Right lobe of liver (tissue), 4 donors: ENCODE measurements at regions not wholly inside any gene's neighbourhood (a gene's known extent, or its start where the extent isn't known, plus 50 kb on each side); places are given as distances from the start of the nearest gene placed in this dataset.

Source experiments
- CTCF ChIP-seq, 4 donors: fragments of 200-600 bp in 3 of 4; fragments of 450-650 bp in 1 of 4; IDR thresholded peaks; one replicate each; pipeline versions ENCODE4 v1.5.1 to v1.8.0; 2016 to 2022; ENCODE audit warnings: antibody characterized with exemption in 4 of 4, mild to moderate bottlenecking in 2 of 4
- POLR2A ChIP-seq: fragments of 450-650 bp; IDR thresholded peaks from one replicate; pipeline ENCODE4 v1.6.1; 2017; ENCODE audit warnings: antibody characterized with exemption, mild to moderate bottlenecking
- donor health status: DM: no; HTN: no; CAD: no.
- donor health status: DM: no; HTN: no; CAD: no.
- donor health status: DM: no; HTN: yes; CAD: no.

GRCh38 chr4:135282676-135283075, 1081.1 kb upstream of the PABPC4L start:
- no peak for TF ChIP-seq POLR2A
- TF ChIP-seq CTCF (IDR thresholded peaks at IDR 0.05), result no peak
